ENCODE measurements at regions not wholly inside any gene's neighbourhood (a gene's known extent, or its start where the extent isn't known, plus 50 kb on each side); places are given as distances from the start of the nearest gene placed in this dataset.

DNA sequence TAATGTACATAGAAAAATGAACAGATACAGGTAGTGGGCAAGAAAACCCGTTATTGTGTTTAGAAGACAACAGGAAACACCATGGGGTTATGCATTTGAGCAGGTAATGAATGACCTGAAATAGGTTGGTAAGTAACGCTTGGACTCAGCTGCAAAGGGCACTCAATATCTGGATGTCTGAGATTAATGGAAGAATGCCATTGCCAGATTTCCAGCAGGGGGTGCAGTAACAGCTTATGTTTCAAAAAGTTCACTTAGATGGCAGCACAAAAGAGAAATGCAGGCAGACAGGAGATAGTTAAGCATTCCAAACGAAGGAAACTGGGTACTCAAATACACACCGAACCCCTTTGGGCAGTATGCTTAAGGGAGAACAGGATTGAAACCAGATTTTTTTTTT is 285.5 kb upstream of the VLDLR start:
- no peaks in the 10 kb centered on the region for H3K4me1 ChIP-seq
- no peaks in the 10 kb centered on the region for H3K9me3 ChIP-seq
- WGBS, 2 donors, result 78 to 79% methylated on average over 4 of the region's 4 CpGs
- peak; percentile 39 for DNase-seq
- no peak overlapping the region for H3K4me3 ChIP-seq
- intact Hi-C loops (cut with DNase I; ENCODE audit: low total_unique reads), result no loop called here
- no peak overlapping the region for H3K27ac ChIP-seq
- H3K27me3 ChIP-seq, result no peaks in the 10 kb centered on the region
- no peak for TF ChIP-seq POLR2A (IDR thresholded peaks at IDR 0.05)
- TF ChIP-seq, protein P1, sequence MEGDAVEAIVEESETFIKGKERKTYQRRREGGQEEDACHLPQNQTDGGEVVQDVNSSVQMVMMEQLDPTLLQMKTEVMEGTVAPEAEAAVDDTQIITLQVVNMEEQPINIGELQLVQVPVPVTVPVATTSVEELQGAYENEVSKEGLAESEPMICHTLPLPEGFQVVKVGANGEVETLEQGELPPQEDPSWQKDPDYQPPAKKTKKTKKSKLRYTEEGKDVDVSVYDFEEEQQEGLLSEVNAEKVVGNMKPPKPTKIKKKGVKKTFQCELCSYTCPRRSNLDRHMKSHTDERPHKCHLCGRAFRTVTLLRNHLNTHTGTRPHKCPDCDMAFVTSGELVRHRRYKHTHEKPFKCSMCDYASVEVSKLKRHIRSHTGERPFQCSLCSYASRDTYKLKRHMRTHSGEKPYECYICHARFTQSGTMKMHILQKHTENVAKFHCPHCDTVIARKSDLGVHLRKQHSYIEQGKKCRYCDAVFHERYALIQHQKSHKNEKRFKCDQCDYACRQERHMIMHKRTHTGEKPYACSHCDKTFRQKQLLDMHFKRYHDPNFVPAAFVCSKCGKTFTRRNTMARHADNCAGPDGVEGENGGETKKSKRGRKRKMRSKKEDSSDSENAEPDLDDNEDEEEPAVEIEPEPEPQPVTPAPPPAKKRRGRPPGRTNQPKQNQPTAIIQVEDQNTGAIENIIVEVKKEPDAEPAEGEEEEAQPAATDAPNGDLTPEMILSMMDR (IDR thresholded peaks at IDR 0.05), result peak in 1 of 3 experiments; percentile 32
- H3K36me3 ChIP-seq (ENCODE audit: low read depth, missing control alignments), result no peaks in the 10 kb centered on the region

DNA sequence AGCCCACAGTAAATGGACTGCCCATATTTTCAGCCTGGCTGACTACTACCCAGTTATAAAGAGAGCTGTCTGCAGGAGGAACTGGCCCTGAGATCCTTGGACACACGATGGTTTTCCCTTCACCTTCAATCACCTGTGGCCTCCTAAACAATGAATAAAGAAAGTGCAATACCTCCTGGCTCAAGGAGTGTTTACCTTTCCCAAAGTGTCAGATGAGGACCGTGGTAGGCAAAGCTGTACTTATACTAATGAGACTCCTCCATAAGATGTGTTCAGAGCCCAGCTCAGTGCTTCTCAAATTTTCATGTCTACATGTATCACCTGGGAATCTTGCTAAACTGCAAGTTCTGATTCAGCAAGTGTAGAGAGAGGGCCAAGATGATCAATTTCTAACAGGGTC is 284.5 kb upstream of the VLDLR start:
- Histone ChIP-seq H3K9me3 (no peaks in the 10 kb centered on the region), H3K27me3 (no peaks in the 10 kb centered on the region), H3K36me3 (ENCODE audit: low read depth, missing control alignments) (no peaks in the 10 kb centered on the region), H3K4me1 (no peaks in the 10 kb centered on the region), H3K4me3 (no peak overlapping the region), H3K27ac (no peak overlapping the region)
- no peak for TF ChIP-seq POLR2A (IDR thresholded peaks at IDR 0.05)
- TF ChIP-seq, protein P1 (IDR thresholded peaks at IDR 0.05), result no peak
- WGBS, 2 donors, result 74 to 81% methylated on average over 2 of the region's 2 CpGs
- intact Hi-C loops (cut with DNase I; ENCODE audit: low total_unique reads), result no loop called here
- no peak for DNase-seq

DNA sequence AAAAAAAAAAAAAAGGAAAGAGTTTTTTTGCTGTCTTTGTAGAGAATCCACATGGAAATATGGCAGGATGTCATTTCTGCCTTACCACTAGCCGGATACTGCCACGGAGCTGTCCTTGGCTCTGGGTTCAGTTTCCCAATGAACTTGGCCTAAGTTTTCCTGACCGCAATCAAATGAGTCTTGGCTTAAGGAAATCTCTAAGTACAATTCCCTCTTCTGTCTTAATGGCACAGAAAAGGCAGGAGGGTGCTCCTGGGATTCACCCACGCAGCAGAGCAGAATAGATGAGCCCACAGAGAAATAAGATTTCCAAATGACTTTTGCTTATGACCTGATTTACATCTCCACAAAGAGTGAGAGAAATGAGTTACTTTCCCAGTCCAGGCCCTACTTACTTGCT is 284.0 kb upstream of the VLDLR start:
- Histone ChIP-seq H3K36me3 (ENCODE audit: low read depth, missing control alignments) (no peaks in the 10 kb centered on the region), H3K27ac (no peak overlapping the region), H3K4me1 (no peaks in the 10 kb centered on the region), H3K9me3 (no peaks in the 10 kb centered on the region), H3K4me3 (no peak overlapping the region), H3K27me3 (no peaks in the 10 kb centered on the region)
- WGBS, 2 donors, result 40 to 67% methylated on average over 4 of the region's 4 CpGs
- no peak for DNase-seq
- intact Hi-C loops (cut with DNase I; ENCODE audit: low total_unique reads), result no loop called here
- TF ChIP-seq POLR2A (IDR thresholded peaks at IDR 0.05), result no peak
- TF ChIP-seq, protein P1 (IDR thresholded peaks at IDR 0.05), result no peak

DNA sequence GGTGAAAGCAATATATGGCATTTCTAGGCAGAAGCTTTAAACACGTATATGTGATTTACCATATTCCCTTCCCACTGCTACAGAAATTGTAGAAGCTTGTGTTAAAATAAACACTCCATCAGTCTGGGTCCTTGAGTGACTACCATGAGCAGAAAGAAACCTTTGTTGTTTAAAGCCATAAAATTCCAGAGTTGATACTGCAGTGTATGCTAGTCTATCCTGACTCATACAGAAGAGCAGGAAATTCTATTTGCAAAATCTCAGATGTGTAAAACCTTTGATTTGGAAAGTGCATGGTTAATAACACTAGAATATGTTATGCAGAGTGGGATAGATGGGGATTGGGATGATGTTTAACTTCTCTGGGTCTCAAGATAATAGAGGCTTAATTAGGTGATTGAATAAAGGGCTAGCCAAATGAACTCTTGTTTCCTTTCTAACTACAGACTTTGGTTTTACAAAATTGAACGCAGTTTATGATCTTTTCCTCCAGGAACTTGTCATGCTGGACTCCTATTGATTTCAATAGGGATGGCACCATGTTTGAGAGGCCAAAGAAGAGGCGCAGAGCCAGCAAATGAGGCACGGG is 282.7 kb upstream of the VLDLR start:
- Histone ChIP-seq H3K36me3 (ENCODE audit: low read depth, missing control alignments) (no peaks in the 10 kb centered on the region), H3K9me3 (no peaks in the 10 kb centered on the region), H3K4me1 (no peaks in the 10 kb centered on the region), H3K27me3 (no peaks in the 10 kb centered on the region), H3K27ac (no peak overlapping the region), H3K4me3 (no peak overlapping the region)
- WGBS, 2 donors, result 85 to 87% methylated on average over 4 of the region's 4 CpGs
- TF ChIP-seq, protein P1 (IDR thresholded peaks at IDR 0.05), result no peak
- no peak for TF ChIP-seq POLR2A (IDR thresholded peaks at IDR 0.05)
- no peak for DNase-seq
- intact Hi-C loops (cut with DNase I; ENCODE audit: low total_unique reads), result no loop called here

DNA sequence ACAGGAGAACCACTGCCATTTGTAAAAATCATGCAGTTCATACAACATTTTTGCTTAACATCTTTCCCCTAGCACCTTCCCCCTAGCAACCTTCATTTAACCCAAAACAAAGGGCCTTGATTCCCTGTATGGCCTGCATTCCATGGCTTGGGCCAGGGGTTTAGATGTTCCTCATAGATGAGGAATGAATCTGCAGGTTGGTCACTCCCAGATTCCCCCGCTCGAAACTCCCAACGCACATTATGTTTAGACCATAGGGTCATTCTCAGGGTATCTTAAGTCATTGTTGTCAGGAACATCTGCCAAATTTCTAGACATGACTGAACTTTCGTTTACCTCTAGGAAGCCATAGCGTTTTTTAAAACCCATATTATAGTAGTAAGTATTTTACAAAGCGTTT is 282.2 kb upstream of the VLDLR start:
- 90 to 96% methylated on average over 6 of the region's 6 CpGs for WGBS, 2 donors
- H3K4me1 ChIP-seq, result no peaks in the 10 kb centered on the region
- H3K36me3 ChIP-seq (ENCODE audit: low read depth, missing control alignments), result no peaks in the 10 kb centered on the region
- H3K27me3 ChIP-seq, result no peaks in the 10 kb centered on the region
- DNase-seq, result no peak
- intact Hi-C loops (cut with DNase I; ENCODE audit: low total_unique reads), result no loop called here
- no peaks in the 10 kb centered on the region for H3K9me3 ChIP-seq
- H3K27ac ChIP-seq, result no peak overlapping the region
- no peak for TF ChIP-seq POLR2A (IDR thresholded peaks at IDR 0.05)
- TF ChIP-seq, protein P1 (IDR thresholded peaks at IDR 0.05), result no peak
- H3K4me3 ChIP-seq, result no peak overlapping the region

Measured in testis (tissue), 2 donors.